Activated T-helper 9 cell treated with anti-CD3 and anti-CD28 coated beads, Interleukin-2, amount 50 U/mL, for 16 hours (primary cell): ENCODE measurements at regions not wholly inside any gene's neighbourhood (a gene's known extent, or its start where the extent isn't known, plus 50 kb on each side); places are given as distances from the start of the nearest gene placed in this dataset.

Experiments
- DNase-seq: peaks from one replicate; pipeline ENCODE4 v3.0.0-alpha.2; 2020; ENCODE audit warnings: low read depth

GRCh38 chr11:79957702-79958101, 516.9 kb upstream of the TENM4 start:
- DNase-seq = no peak

DNA sequence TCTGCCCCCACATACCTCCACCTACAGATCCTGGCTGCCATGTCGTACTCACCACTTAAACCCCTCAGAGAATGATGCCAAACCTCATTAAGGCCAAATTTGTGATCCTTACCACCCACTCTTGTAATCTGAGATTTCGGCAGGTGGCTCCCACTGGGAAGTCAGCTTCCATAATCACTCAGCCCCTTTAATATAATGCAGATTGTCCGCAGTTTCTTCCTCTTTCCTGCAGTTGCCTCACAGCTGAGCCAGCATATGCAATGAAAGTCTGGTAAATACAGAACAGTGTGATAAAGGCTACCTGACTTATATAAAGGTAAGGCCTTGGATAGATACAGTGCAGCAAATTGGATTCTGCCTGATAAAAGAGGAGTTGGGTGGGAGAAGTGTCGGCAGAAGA, 515.2 kb upstream of the TENM4 start:
- DNase-seq = no peak

- no peak for DNase-seq
These were observed 512.8 kb upstream of the TENM4 start for GRCh38 chr11:79953629-79954028.

DNA sequence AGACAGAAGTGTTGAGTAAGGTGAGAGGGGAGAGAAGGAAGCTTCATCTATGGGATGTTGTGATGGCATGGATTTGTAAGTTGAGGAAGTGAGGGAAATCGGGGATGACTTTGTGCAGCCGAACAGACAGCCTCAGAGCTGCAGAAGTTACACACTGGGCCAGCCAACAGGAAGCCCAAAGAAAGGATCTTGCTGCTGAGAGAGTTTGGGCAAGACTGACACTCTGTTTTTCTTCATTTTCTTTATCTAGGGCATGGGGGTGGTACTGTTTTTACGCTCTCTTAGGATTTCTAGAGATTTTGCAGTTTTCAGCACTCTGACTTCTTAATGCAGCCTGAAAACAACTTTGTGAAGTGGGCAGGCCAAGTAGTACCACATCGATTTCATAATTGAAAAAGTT, 509.9 kb upstream of the TENM4 start:
- DNase-seq = no peak

- DNase-seq = no peak
These were observed 509.3 kb upstream of the TENM4 start for GRCh38 chr11:79950172-79950571.

GRCh38 chr11:79949574-79949973, 508.7 kb upstream of the TENM4 start:
- no peak for DNase-seq

- no peak for DNase-seq
These were observed 501.8 kb upstream of the TENM4 start for GRCh38 chr11:79942646-79943045.

DNA sequence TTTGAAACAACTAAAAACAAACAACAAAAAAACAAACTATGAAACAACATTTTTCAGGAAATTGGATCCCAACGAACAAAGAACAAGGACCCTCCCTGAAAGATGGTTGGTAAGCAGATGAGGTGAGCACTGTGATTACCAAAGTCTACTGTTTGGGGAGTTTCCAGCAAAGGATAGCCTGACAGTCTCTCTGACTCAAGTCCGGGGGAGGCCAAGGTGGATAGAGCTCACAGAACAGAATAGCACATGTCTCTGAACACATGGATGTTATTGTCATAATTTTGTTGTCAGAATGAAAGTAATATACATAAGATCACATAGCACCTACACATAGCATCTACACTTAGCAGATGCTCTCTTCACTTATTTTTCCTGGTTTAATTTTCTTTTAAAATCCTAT, 501.3 kb upstream of the TENM4 start:
- DNase-seq = no peak

DNA sequence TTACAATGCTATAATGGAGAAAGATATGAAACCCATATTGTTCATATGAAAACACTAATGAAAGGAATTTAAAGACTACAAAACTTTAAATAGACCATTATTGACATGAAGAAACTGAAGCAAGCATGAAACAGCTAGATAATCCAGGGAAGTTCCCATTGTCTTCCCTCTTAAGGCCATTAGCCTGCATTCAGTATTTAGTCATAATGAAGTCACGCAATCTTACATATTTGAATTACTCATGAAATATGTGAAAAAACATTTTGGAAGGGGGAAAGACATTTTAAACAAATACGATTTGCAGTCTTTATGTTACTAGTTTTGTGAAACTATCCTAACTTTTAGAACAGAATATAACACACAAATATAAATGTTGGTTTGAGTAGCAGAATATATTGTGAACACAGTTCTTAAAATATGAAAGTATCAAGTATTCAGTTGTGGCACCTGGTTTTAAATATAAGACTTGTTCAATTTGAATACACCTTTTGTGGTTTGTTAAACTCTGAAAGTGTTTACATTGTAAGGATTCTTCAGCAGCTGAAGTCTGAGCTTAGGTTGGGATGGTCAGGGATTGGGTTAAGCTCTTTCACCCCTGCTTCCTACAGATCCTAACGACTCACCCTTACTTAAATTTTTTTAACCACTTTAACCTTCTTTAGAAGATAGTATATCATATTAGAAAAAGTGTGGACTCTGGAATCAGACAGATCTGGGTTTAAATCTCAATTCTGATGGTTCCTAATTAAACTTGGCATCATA, 500.3 kb upstream of the TENM4 start:
- DNase-seq = no peak

DNA sequence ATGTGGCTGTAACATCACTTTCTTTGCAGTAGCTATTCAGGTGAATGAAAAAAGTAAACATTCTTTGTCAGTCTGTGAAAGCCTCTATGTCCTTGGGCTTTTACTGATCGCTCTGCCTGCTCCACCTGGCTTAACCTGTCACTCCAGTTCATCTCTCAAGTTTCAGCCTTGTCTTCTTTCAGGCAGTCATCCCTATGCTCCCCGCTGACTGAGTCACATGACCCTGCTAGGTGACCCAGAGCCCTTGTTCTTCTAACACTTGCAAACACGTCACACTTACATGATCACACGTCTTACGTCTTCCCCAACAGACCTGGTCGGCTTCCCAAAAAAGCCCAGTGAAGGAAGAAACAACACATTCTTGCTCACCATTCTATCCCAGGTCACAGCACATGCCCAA, 499.3 kb upstream of the TENM4 start:
- DNase-seq = no peak

DNA sequence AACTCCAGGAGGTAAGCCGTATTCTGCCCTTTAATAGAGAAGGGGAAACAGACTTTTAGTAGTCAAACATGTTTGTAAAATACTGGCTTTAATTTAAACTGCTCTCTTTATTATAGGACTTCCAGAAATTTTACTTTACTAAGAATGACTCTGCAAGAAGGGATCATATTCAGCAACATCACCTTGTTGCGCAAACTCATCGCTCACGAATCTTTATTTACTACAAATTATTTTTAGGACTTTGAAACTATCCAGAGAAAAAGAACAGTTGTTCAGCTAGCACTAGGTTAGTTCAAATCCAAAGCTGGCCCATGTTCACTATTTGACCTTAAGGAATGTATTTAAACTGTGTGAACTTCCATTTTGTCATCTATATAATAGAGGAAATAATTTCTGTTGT, 498.3 kb upstream of the TENM4 start:
- DNase-seq = no peak

DNA sequence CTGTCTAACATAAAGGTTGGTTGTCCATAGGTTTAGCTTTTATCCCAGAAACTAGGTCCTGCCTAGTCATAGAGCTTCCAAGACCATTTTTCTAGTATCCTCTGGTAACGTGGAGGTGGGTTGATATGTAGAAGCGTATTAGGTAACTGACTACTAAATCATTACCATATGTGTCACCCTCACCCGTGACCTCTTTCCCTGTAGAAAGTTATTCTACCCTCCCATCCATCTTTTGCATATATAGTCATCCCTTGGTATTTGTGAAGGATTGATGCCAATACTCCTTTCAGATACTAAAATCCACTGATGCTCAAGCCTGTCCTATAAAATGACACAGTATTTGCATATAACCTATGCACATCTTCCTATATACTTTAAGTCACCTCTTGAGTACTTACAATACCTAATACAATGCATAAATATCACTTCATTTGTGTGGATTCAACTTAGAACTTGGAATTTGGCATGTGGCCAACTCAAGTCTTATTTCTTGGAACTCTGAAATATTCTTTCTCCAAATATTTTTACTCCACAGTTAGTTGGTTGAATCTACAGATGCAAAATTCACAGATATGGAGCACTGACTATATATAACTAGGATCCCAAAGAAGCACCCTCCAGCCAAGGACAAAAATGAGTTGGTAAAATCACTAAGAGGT, 497.0 kb upstream of the TENM4 start:
- DNase-seq = no peak

DNA sequence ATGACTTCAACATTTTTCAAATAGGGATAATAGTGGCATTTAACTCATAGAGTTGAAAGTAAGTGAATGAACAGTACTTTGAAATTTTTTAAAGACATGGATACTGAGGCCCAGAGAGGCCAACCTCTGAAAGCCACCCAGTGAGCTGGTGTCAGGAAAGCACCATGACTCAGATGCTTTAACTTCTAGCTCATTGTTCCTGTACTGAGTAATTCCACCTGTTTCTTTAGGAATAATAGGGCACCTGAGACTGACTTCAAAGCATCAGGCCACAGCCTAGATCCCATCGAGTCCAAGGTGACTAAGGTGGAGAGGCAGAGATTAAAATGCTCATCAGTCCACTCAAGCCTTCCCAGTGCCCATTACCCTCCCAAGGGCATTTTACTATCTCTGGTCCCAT, 491.8 kb upstream of the TENM4 start:
- no peak for DNase-seq

DNA sequence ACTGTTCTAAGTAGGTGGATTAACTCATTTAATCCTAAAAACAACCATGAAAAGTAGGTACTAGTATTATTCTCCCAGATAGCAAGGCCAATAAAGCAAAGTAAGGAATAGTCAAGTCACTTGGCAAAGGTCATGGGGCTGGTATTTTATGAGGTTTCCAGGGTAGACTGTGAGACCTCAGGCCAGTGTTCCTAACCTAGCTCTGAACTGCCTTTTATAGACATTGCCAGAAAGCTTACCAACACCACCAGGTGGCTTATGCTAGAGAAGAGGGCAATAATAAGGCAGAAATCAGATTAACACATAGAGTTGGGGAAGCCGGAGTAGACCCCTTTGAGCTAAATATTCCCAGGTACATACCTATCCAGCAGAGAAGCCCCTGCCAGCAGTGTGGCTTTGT, 490.9 kb upstream of the TENM4 start:
- DNase-seq = no peak

DNA sequence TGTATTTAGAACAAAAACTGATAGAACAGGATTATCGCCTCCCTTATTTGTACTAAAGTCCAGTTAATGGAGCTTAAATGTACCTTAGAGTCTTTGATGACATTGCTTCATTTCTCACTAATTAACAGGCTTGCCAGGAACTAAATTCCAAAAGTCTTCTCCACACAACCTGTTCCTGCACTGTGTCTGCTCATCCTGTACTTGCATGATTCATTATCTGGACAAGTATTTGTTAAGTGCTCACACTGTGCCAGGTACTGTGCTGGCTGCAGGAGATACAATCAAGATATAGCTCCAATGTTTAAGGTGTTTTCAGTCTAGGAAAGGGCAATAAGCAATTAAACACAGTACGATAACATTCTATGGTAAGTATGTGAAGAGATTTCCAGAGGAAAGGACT, 485.9 kb upstream of the TENM4 start:
- no peak for DNase-seq

DNA sequence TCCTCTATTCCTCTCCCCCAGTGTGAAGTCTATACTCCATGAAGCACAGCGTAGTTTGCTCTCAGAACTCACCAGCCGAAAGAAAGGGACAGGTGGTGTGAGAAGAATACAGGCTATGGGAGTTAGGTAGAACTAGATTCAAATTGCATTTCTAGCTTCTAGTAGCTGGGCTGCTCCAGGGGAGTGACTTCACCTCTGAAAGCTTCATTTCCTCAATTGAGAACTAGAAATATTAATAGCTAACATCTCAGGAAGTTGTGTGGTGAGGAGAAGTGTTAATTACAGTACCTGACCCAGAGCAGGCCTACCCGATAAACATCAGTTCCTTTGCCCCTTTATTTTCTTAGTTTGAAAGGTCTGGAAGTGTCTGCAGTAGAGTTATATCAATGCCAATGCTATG, 484.7 kb upstream of the TENM4 start:
- DNase-seq = no peak

DNA sequence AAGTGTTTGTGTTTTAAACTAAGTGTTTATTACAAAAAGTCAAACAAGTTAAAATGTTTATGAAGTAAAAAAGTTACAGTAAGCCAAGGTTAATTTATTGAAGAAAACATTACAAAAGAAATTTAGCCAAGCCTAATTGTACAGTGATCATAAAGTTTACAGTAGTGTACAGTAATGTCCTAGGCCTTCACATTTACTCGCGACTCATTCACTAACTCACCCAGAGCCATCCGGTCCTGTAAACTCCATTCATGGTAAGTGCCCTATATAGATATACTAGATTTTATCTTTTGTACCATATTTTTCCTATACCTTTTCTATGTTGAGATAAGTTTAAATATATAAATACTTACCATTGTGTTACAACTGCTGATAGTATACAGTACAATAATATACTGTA, 481.8 kb upstream of the TENM4 start:
- DNase-seq = no peak

- DNase-seq = no peak
These were observed 479.6 kb upstream of the TENM4 start for GRCh38 chr11:79920480-79920879.

DNA sequence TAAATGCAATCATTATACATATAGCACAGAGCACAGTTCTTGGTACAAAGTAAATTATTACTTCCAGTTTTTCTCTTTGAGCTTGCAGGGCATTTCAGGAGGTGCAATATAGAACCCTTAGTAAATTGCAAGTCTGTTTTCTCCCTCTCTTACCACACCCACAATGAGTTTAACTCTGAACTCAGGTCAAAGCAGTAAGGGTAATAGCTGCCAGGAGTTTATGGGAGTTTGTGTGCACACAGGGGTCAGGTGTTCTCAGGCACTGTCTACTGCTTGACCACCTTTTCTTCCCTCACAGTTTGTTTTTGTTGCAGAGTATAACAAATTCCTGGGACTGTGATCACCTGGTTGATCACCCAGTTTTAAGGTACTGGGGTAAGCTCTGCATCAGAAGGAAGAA, 478.5 kb upstream of the TENM4 start:
- DNase-seq = no peak

- no peak for DNase-seq
These were observed 478.0 kb upstream of the TENM4 start for GRCh38 chr11:79918846-79919245.

GRCh38 chr11:79906164-79906563, 465.3 kb upstream of the TENM4 start:
- no peak for DNase-seq

GRCh38 chr11:79902493-79902892, 461.7 kb upstream of the TENM4 start:
- DNase-seq = no peak

- DNase-seq = no peak
These were observed 457.1 kb upstream of the TENM4 start for GRCh38 chr11:79897896-79898295.

GRCh38 chr11:79896258-79896657, 455.4 kb upstream of the TENM4 start:
- no peak for DNase-seq
